HepG2 (cell line): ENCODE measurements at regions not wholly inside any gene's neighbourhood (a gene's known extent, or its start where the extent isn't known, plus 50 kb on each side); places are given as distances from the start of the nearest gene placed in this dataset.

ENCODE experiments used
- CTCF ChIP-seq: sonication (generic); formaldehyde crosslinking; IDR thresholded peaks from 2 replicates; pipeline ENCODE4 v1.5.0; 2020; ENCODE audit warnings: mild to moderate bottlenecking, missing genetic modification reagents, moderate library complexity
- EZH2 ChIP-seq: conservative IDR thresholded peaks from 2 replicates; pipeline ENCODE4 v1.6.1; 2012; ENCODE audit warnings: mild to moderate bottlenecking, low read depth, low read length, moderate library complexity
- SAFB2 ChIP-seq: sonication (generic); formaldehyde crosslinking; IDR thresholded peaks from 2 replicates; pipeline ENCODE4 v1.5.1; 2020; ENCODE audit warnings: missing genetic modification reagents, low read depth, mild to moderate bottlenecking, borderline replicate concordance

GRCh38 chr5:87053146-87053545, 214.5 kb upstream of the RASA1 start:
- no peak for TF ChIP-seq CTCF
- no peak for TF ChIP-seq EZH2
- no peak for TF ChIP-seq SAFB2 (CRISPR knock-in tag)
